Activated naive CD8-positive, alpha-beta T cell treated with anti-CD3 and anti-CD28 coated beads, Interleukin-2, amount 10 ng/mL, durations not matched to agents 7 days and 5 days (primary cell): ENCODE measurements at regions not wholly inside any gene's neighbourhood (a gene's known extent, or its start where the extent isn't known, plus 50 kb on each side); places are given as distances from the start of the nearest gene placed in this dataset.

Experiments
- ATAC-seq: fragments of 150-1000 bp; cut with Tn5 transposase; one replicate; pipeline ENCODE4 v1.10.0; 2021; ENCODE audit warnings: low read depth, moderate library complexity
- POLR2A ChIA-PET: fragments of 350-600 bp; sonication (Branson Sonifier 250); formaldehyde crosslinking; loops from one replicate; lab custom pipeline; 2021; ENCODE audit warnings: antibody characterized with exemption; lab: Charles Lee
- DNase-seq: peaks from one replicate; pipeline ENCODE4 v3.0.0; 2021
- H3K27ac Mint-ChIP-seq: one replicate; pipeline ENCODE4 v1.8.0; 2022; ENCODE audit warnings: mild to moderate bottlenecking, mixed read lengths
- H3K27me3 Mint-ChIP-seq: one replicate; pipeline ENCODE4 v1.8.0; 2022; ENCODE audit warnings: mild to moderate bottlenecking, moderate library complexity, mixed read lengths
- H3K36me3 Mint-ChIP-seq: one replicate; pipeline ENCODE4 v1.8.0; 2021; ENCODE audit warnings: mild to moderate bottlenecking, mixed read lengths
- H3K4me1 Mint-ChIP-seq: one replicate; pipeline ENCODE4 v1.8.0; 2021; ENCODE audit warnings: mixed read lengths
- H3K4me3 Mint-ChIP-seq: one replicate; pipeline ENCODE4 v1.8.0; 2022; ENCODE audit warnings: mild to moderate bottlenecking, moderate library complexity, mixed read lengths
- H3K9me3 Mint-ChIP-seq: one replicate; pipeline ENCODE4 v1.8.0; 2021; ENCODE audit warnings: mixed read lengths

DNA sequence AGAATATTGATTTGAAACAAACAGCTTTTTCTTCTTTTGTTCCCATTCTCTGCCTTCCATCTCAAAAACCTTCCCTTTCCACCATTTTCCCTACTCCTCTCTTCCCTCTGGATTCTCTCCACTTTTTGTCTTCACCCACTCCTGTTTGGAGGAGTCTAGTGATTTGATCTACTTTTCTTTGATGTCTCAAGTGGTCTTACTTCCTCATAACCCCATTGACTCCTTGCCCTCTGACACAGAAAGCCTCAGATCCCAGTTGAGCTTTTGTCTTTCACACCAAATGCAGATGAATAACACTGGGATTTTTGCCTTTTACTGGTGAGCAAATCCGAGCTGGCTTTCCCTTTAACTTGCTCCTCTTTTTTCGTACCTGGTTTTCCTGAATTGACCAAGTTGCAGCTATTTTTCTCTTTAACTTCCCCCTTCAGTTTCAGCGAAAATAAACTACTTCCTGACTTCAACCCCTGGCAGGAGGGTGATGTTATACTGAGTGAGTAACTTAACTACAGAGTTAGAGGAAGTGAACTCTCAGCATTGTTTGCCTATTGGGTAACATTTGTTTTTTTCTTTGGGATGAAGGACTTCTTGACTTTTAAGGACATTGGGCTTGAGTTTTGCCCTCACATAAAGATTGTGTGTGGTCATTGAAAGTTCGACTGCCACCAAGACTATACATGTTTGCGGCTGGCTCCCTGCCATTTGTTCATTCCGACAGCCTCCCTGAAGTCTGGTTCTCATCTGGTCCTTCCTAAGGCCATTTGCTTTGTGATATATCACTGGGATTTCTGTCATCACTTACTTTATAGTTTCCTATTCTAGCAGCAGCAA, 392.8 kb upstream of the NR3C2 start:
- Mint-ChIP-seq H3K4me1 (peaks cover 7% of the 10 kb centered on the region), H3K9me3 (peaks cover 1% of the 10 kb centered on the region), H3K36me3 (peaks cover 2% of the 10 kb centered on the region), H3K27me3 (peaks cover 2% of the 10 kb centered on the region), H3K4me3 (peak overlapping the region; percentile 51), H3K27ac (peak overlapping the region; percentile 68)
- DNase-seq (no peak), ATAC-seq (no peak)
- POLR2A ChIA-PET: no interaction called here

DNA sequence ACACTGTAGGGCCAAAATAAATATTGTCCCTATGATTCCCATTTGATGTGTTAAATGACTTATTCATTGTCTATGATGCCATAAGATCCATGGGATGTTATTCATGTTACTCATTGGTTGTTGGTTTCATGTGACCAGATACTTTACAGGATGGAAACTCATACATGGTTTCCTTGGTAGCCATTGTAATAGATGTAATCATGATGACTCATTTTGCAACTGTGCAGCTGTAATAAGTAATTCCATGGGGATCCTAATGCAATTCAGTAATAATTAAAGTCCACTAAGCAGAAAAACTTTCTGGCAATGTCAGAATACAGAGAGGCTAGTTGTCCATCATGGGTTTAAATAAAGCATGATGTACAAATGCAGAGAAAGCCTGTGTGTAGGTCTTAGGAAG, 389.7 kb upstream of the NR3C2 start:
- Mint-ChIP-seq H3K4me3 (no peak overlapping the region), H3K36me3 (peaks cover 2% of the 10 kb centered on the region), H3K4me1 (peaks cover 7% of the 10 kb centered on the region), H3K27me3 (peaks cover 4% of the 10 kb centered on the region), H3K9me3 (peaks cover 3% of the 10 kb centered on the region), H3K27ac (no peak overlapping the region)
- no peak for DNase-seq
- no peak for ATAC-seq
- POLR2A ChIA-PET: no interaction called here

DNA sequence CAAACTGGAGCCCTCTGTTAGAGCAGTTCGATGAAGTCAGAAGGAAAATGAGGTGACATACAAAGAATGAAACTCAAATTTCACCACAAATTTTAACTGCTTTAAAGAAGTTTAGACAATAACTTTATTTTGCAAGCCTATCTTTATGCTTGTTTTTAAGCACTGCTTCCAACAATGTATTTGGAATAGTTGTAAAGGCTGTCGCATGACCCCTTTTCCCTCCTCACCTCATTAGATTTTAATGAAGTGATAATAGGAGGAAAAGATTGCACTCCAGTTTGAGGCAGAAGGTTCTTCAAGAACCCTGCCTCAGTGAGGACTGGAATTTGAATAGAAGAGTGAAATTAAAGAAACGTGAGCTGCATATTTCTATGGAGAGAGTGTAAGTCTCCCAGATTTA, 386.1 kb upstream of the NR3C2 start:
- Mint-ChIP-seq H3K27me3 (peaks cover 4% of the 10 kb centered on the region), H3K4me1 (no peaks in the 10 kb centered on the region), H3K4me3 (no peak overlapping the region), H3K36me3 (no peaks in the 10 kb centered on the region), H3K27ac (no peak overlapping the region), H3K9me3 (peaks cover 3% of the 10 kb centered on the region)
- DNase-seq (no peak), ATAC-seq (no peak)
- POLR2A ChIA-PET: no interaction called here

- no peaks in the 10 kb centered on the region for H3K4me1 Mint-ChIP-seq
- POLR2A ChIA-PET: no interaction called here
- ATAC-seq (no peak), DNase-seq (no peak)
- peaks cover 4% of the 10 kb centered on the region for H3K27me3 Mint-ChIP-seq
- H3K36me3 Mint-ChIP-seq: no peaks in the 10 kb centered on the region
- no peak overlapping the region for H3K4me3 Mint-ChIP-seq
- peaks cover 3% of the 10 kb centered on the region for H3K9me3 Mint-ChIP-seq
- H3K27ac Mint-ChIP-seq: no peak overlapping the region
Measured at GRCh38 chr4:148827781-148828180, 385.6 kb upstream of the NR3C2 start.

GRCh38 chr4:148823419-148823769, 381.2 kb upstream of the NR3C2 start:
- no peak for DNase-seq
- H3K4me1 Mint-ChIP-seq: no peaks in the 10 kb centered on the region
- H3K36me3 Mint-ChIP-seq: no peaks in the 10 kb centered on the region
- peaks cover 3% of the 10 kb centered on the region for H3K9me3 Mint-ChIP-seq
- H3K4me3 Mint-ChIP-seq: no peak overlapping the region
- H3K27ac Mint-ChIP-seq: no peak overlapping the region
- H3K27me3 Mint-ChIP-seq: no peaks in the 10 kb centered on the region
- POLR2A ChIA-PET: no interaction called here
- no peak for ATAC-seq

DNA sequence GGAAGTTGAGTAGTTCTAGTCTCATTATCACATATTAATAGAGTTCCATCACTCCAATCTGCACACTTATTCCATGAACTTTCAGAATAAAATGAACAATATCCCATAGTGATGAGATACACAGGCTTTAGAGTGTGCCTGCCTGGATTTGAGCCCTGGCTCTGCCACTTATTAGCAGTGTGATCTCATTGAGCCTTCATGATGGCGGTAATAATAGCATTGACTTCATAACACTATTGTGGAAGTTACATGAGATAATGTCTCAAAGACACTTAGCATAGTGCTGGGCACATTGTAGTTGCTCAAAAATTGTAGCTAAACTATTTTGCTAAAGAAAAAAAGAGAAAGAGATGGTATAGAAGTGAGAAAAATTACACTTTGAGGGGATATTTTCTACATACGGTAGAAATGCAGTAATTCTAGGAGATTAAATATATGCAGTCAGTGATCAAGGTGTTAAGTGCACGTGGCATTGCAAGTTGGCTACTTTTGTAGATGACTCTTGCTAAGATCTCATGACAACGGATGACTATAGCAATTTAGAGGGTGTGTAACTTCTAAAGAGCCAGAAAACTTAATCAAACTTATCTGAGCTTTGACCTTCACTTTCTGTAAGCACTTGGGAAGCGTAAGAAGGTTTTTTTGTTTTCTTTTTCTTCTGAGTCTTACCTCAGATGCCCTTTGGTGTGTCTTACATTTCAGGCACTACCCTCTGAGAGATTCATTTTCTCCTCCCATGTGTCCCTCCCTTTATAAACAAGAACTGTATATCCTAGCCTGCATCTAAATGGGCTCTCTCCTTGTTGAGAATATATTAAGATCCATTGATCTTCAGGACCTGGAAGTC, 380.6 kb upstream of the NR3C2 start:
- Mint-ChIP-seq H3K27me3 (no peaks in the 10 kb centered on the region), H3K27ac (no peak overlapping the region), H3K4me1 (no peaks in the 10 kb centered on the region), H3K36me3 (no peaks in the 10 kb centered on the region), H3K4me3 (no peak overlapping the region), H3K9me3 (peaks cover 3% of the 10 kb centered on the region)
- DNase-seq: no peak
- no peak for ATAC-seq
- POLR2A ChIA-PET: no interaction called here

- Mint-ChIP-seq H3K36me3 (no peaks in the 10 kb centered on the region), H3K27ac (no peak overlapping the region), H3K4me3 (no peak overlapping the region), H3K27me3 (no peaks in the 10 kb centered on the region), H3K4me1 (no peaks in the 10 kb centered on the region), H3K9me3 (peaks cover 6% of the 10 kb centered on the region)
- POLR2A ChIA-PET: no interaction called here
- no peak for ATAC-seq
- DNase-seq: no peak
Measured at GRCh38 chr4:148814030-148814429, 371.8 kb upstream of the NR3C2 start.

DNA sequence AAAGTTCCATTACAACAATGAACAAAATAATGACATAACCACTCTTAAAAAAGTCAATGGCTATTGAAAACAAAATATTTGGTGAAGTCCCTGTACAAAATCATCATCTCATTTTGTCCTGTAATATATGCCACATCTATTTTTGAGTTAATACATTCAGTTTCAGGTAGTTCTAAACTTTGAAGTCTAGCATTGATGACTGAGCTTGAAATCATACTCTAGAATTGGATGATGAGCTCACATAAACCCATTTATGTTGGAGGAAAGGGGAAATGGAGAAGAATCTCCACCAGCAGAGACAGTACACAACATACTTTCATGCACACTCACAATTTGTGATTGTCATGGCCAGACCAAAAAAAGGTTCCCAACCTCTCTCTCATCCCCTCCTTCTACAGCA, 371.1 kb upstream of the NR3C2 start:
- Mint-ChIP-seq H3K36me3 (no peaks in the 10 kb centered on the region), H3K9me3 (peaks cover 6% of the 10 kb centered on the region), H3K4me3 (no peak overlapping the region), H3K27me3 (no peaks in the 10 kb centered on the region), H3K27ac (no peak overlapping the region), H3K4me1 (no peaks in the 10 kb centered on the region)
- POLR2A ChIA-PET: no interaction called here
- no peak for ATAC-seq
- no peak for DNase-seq

DNA sequence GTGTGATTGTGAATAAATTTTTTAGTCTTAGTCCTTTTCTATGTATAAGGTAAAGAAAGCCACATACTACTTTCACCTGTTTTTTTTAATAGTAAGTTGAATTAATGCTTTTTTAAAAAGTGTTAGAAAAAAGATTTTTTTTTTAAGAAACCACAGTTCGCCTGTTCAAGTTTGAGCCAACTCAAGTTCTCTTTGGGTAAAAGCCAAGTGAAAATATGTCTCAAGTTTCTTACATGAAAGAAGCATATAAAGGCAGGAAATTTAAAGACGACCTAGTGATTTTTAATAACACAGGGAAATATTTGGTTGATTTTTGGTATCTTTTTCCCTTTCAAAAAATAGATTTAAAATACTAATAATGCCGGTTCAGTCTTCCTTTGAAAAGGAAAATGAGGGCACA, 369.9 kb upstream of the NR3C2 start:
- POLR2A ChIA-PET: no interaction called here
- Mint-ChIP-seq H3K4me1 (no peaks in the 10 kb centered on the region), H3K36me3 (no peaks in the 10 kb centered on the region), H3K27me3 (no peaks in the 10 kb centered on the region), H3K27ac (no peak overlapping the region), H3K9me3 (peaks cover 6% of the 10 kb centered on the region), H3K4me3 (no peak overlapping the region)
- ATAC-seq (no peak), DNase-seq (no peak)

- POLR2A ChIA-PET: no interaction called here
- Mint-ChIP-seq H3K4me1 (no peaks in the 10 kb centered on the region), H3K27ac (no peak overlapping the region), H3K27me3 (no peaks in the 10 kb centered on the region), H3K9me3 (peaks cover 3% of the 10 kb centered on the region), H3K4me3 (no peak overlapping the region), H3K36me3 (no peaks in the 10 kb centered on the region)
- ATAC-seq (no peak), DNase-seq (no peak)
Measured at GRCh38 chr4:148810461-148810860, 368.2 kb upstream of the NR3C2 start.

DNA sequence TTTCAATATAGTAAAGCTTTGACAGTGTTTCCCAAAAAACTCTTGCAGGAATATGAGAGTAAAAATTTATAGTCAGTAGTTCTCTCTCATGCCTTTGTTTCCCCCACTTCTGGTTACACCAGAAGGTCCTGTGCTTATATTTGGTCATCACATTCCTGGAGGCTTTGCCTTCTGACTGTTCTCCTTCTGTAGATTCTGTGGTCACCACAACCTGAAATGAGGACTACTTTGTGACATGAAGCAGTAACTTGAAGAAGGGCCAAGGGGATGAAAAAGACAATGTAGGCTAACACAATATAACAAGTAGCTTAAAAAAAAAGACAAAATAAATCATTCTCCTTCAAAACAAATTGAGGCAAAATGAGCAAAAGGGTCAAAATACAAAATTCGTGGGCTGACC, 366.2 kb upstream of the NR3C2 start:
- Mint-ChIP-seq H3K4me1 (no peaks in the 10 kb centered on the region), H3K36me3 (no peaks in the 10 kb centered on the region), H3K4me3 (no peak overlapping the region), H3K9me3 (no peaks in the 10 kb centered on the region), H3K27ac (no peak overlapping the region), H3K27me3 (no peaks in the 10 kb centered on the region)
- POLR2A ChIA-PET: no interaction called here
- DNase-seq: no peak
- ATAC-seq: no peak

GRCh38 chr4:148800940-148801339, 358.7 kb upstream of the NR3C2 start:
- DNase-seq (no peak), ATAC-seq (no peak)
- POLR2A ChIA-PET: no interaction called here
- Mint-ChIP-seq H3K27ac (no peak overlapping the region), H3K27me3 (no peaks in the 10 kb centered on the region), H3K36me3 (no peaks in the 10 kb centered on the region), H3K4me3 (no peak overlapping the region), H3K4me1 (no peaks in the 10 kb centered on the region), H3K9me3 (no peaks in the 10 kb centered on the region)

DNA sequence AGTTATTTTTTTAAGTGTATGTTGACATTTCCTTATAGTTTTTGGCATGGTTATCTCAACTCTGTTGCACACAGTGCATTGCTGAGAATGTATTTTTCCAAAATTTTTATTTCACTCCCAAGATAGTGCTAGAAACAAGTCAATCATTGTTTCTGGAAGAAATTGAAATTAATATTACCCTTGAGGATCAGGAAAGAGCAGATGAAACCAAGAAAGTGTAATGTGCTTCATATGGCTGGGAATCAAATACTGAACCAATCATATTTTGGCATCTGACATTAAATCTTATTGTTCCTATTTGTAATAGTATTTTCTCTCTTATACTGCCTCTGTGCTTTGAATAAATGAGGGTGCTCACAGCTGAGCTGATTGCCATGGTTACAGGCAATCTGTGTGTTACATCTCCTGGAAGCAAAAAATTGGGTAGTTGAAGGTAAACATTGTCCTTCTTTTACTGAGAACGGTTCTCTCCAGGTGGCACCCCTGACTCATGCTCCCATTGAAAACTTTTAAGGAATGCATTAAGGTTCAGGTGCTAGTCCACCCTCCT, 358.2 kb upstream of the NR3C2 start:
- no peaks in the 10 kb centered on the region for H3K4me1 Mint-ChIP-seq
- ATAC-seq (no peak), DNase-seq (no peak)
- no peaks in the 10 kb centered on the region for H3K27me3 Mint-ChIP-seq
- H3K36me3 Mint-ChIP-seq: no peaks in the 10 kb centered on the region
- H3K27ac Mint-ChIP-seq: no peak overlapping the region
- no peaks in the 10 kb centered on the region for H3K9me3 Mint-ChIP-seq
- no peak overlapping the region for H3K4me3 Mint-ChIP-seq
- POLR2A ChIA-PET: no interaction called here
